Stimulated activated CD4-positive, alpha-beta T cell treated with anti-CD3 and anti-CD28 coated beads, Interleukin-4, amount 100 ng/mL, for 48 hours (primary cell): ENCODE measurements at regions not wholly inside any gene's neighbourhood (a gene's known extent, or its start where the extent isn't known, plus 50 kb on each side); places are given as distances from the start of the nearest gene placed in this dataset.
"Not testable (repeated sequence)": the region's sequence is repeated elsewhere in the genome, so short reads cannot be mapped to it uniquely, and the experiment has no call there.

Experiments
- DNase-seq, 2 donors: peaks; one replicate each; pipeline ENCODE4 v3.0.0-alpha.2; 2020; ENCODE audit warnings: low read depth in 2 of 2

DNA sequence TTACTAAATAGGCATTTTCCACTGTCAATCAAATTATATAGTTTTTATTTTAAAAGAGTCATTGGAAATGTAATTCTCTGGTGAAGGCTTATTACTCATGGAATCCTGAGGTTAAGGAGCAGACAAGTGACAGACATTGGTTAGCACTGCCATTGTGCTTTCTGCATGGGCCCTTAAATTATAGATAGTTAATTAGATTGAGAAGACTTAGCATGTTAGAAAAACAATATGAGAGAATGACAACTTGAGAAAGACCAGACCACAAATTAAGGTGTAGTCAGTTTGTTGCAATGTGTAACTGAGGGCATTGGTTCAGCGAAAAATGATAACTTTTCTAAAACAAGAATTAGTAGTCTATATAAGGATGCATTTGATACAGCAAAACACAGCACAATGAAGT, 195.5 kb downstream of the SLITRK6 start:
- no peak for DNase-seq

DNA sequence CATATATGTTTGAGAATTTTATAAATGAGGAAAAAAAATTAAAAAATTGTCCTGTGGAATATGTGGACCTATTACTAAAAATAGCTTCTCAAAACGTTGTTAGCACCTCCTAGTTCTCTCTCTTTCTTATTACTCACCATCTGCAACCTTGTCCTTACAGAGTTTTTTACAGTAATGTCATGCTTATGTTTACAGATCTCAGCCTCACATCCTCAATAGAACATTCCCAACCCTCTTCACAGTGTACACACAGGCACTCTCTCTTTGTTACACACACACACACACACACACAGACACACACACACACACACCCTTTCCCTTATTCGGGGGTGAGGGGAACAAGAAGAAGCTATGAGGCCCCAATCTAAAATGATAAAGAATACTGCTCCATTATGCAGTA, 197.7 kb downstream of the SLITRK6 start:
- no peak for DNase-seq

DNA sequence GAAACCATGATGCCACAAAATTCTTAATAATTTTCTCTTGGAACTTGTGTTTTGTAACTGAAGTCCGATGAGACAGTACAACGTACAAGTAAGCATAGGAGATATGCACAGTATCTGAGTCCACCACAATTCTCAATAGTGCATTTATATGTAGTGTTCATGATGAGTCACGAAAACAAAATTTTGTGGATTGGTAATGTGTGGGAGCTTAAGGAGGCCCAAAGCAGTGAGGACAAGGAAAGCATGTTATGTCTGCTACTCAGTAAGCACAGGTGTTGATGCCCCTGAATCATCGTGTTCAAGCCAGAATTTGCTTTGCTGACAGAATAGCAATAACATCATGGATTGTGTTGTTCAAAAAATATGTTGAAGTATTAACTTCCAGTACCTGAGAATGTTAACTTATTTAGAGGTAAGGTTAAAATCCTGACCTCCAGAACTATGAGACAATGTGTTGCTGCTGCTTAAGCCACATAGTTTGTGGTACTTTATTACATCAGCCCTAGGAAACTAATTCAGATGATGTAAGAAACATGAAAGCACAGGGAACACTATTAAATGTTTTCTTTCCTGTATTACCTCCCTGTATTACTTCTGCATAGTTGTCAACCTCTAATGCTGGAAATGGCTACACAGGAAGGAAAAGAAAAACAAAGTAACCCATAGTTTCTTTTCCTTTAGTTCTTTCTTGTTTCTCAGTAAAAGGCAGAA, 201.3 kb downstream of the SLITRK6 start:
- DNase-seq = no peak

DNA sequence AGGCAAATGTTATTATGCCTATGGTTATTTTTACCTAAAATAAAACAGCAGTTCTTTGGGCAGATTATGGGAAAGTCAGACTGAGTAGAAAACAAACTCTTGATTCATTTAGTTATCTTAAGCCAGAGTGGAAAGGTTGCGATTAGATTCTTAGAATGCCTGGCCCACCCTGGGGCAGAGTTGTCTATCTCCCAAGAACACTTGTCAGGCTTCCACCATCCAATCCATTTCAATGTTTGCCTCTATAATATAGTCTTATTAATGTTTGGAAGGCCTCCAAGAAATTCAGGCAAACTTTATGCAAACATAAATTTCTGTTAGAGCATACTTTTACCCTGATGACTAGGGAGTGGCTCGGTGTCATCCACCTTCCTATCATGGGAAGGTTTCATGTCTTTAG, 207.0 kb downstream of the SLITRK6 start:
- DNase-seq = no peak

DNA sequence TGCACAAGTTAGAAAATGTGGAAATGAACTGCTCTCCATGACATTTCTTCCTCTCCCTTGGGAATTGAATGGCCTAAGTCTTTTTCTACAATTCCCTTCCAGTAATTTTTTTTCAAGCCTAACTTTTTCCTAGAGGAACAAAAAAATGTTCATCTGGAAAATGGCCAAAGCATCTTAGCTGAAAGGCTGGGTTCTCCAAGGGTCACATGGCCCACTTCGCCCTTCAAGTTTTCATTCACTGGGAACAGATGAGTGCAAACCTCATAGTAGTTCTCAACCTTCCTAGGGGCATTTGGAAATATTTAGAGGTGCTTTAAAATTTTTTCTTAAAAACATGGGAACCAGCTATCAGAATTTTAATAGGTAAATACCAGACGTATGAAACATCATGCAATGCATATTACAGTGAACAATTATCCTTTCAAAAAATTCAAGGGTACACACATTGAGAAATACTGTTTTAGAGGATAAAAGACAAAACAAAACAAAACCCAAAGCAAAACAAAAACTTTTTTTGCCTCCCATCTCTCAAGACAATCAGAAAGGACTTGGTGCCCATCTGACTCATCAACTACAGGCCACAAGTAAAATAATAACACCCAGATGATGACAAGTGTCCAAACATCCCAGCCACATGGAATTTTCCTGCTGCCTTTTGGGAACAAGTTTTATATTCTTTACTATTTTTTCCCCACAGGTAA, 208.8 kb downstream of the SLITRK6 start:
- DNase-seq = no peak

DNA sequence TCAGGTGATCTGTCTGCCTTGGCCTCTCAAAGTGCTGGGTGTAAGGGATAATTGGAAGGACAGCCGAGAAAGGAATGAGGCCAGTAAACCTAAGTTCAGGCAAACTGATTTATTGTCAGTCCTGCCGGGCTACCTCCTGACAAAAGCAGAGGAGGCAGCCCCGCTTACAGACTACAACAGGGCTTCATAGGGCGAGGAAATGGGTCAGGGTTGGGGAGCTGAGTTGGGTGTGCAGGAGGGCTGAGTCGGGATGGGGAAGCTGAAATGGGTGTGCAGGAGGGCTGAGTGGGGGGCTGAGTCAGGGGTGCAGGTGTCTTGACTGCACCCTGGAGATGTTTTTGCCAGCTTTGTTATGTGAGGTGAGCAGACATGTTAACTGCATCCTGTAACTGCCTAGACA, 210.2 kb downstream of the SLITRK6 start:
- no peak for DNase-seq

DNA sequence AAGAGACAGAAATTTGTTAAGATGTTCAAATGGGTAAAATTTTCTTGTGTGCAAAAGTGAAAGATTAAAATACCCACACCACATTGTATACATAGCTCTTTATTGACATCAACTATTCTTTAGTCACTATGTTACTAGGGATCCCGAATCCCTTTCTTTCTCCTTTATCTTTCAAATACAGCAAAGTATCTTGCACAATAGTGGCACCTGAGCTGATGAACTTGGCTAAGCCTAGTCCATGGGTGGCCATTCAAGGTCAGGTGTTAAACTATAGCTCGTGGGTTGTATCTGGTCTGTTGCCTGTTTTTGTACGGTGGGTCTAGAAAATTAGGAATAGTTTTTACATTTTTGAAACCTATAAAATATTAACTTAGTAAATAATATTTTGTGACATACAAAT, 210.9 kb downstream of the SLITRK6 start:
- no peak for DNase-seq

DNA sequence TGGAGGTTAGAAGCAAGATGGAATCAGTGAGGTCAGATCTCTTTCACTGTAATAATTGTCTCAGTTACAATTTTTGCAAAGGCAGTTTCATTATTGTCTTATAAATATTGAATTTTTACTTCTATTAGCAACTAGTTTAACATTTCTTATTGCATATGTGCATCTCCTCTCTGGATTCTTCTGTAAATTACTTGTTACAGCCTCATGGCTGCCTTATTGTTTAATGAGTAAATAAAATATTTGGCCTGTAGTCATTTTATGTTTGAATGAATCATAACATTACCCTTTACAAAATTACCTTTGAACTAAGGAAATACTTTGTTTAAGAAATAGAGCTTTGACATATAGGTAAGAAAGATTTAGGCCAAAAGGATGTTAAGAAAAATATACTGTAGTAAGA, 212.4 kb downstream of the SLITRK6 start:
- DNase-seq = no peak

DNA sequence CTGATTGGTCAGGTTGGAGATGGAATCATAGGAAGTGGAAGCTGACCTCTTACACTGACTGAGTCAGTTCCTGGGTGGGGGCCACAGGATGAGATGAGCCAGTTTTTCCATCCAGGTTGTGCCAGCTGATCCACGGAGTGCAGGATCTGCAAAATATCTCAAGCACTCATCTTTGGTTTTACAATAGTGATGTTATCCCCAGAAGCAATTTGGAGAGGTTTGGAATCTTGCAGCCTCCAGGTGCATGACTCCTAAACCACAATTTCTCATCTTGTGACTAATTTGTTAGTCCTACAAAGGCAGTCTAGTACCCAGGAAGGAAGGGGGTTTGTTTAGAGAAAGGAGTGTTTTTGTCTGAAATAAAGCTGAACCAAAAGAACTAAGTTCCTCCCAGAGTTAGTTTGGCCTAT, 212.8 kb downstream of the SLITRK6 start:
- DNase-seq = no peak

DNA sequence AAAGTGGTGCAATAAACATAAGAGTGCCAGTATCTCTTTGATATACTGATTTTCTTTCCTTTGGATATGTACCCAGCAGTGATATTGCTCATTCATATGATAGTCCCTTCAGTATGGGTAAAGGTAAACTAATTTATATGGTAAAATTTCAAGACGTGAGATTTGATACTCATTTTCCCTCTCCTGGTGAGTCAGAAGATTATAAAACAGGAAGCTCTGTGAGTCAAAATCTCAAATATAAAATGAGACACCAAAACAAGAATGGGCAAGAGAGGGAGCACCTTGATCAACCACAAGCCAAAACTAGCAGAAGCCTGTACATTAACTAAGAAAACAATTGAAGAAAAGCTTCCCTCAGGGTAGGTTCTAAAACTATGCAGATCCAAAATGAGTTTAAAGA, 216.3 kb downstream of the SLITRK6 start:
- DNase-seq = no peak

DNA sequence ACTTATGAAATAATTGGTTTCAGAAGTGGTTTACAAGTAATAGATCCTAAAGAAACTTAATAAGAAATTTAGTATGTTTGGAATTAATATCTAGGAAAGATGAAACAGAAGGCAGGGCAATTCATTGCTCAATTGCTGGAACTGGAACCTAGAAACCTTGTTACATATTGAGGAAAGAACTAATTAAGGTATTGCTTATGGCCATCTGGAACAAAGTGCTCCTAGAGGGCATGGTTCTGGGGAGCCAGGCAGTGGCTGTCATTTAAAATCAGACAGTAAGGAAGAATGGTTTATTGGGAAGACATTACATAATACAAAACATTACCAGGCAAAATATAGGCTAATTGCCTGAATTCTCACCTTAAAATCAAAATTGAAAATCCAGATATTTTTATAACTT, 224.1 kb downstream of the SLITRK6 start:
- no peak for DNase-seq

DNA sequence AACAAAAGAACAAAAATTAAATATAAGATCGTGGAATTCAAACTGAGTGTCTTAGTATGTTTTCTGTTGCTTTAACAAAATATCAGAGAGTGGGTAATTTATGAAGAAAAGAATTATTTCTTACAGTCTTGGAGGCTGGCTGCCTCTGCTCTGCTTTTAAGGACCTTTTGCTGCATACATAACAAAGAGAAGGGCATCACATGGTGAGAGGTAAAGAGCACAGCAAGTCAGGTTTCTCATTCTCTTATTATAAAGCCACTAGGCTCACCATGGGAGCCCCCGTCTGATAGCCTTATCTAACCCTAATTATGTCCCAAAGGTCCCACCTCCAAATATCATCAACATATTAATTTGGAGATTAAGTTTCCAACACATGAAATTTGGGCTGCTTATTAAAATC, 231.3 kb downstream of the SLITRK6 start:
- no peak for DNase-seq

DNA sequence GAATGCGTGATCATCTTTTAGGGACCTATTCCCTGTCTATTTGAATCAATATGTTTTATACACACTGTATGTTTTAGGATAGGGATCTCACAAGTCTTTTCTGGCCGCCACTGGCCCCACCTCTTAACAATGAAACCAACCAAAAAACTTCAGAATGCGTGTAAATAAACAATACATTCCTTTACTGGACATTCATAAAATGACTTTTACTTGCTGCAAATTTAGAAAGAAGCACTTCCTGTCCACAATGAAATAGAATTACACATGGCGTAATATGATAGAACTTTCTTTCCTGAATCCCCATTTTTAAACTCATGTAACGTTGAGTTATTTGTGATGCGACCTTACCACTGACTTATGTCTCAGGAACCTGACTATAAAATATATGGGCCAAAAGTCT, 233.6 kb downstream of the SLITRK6 start:
- DNase-seq = no peak

DNA sequence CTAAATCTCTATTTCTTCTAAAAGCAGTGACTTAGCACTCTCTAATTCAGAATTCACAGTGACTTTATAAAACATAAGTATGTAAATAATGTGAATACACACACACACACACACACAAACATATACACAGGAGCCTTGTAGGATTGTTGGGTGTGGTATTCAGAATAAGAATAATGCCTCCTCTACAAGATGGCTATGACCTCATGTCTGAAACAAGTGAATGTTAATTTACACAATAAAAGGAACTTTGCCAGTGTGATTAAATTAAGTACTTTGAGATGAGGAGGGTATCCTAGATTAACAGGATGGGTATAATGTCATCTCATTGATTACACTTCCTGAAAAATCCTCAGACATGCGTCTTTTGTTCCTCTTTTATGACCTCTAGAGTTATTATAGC, 234.6 kb downstream of the SLITRK6 start:
- no peak for DNase-seq

DNA sequence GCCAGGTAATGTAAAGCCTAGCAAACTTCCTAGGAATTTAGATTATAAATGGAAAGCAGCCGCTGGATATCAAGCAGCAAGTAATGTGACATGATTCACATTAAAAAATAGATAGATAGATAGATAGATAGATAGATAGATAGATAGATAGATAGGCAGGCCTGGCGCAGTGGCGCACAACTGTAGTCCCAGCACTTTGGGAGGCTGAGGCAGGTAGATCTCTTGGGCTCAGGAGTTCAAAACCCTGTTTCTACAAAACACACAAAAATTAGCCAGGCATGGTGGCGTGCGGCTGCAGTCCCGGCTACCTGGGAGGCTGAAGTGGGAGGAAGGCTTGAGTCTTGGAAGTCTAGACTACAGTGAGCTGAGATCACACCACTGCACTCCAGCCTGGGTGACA, 236.9 kb downstream of the SLITRK6 start:
- DNase-seq = no peak

DNA sequence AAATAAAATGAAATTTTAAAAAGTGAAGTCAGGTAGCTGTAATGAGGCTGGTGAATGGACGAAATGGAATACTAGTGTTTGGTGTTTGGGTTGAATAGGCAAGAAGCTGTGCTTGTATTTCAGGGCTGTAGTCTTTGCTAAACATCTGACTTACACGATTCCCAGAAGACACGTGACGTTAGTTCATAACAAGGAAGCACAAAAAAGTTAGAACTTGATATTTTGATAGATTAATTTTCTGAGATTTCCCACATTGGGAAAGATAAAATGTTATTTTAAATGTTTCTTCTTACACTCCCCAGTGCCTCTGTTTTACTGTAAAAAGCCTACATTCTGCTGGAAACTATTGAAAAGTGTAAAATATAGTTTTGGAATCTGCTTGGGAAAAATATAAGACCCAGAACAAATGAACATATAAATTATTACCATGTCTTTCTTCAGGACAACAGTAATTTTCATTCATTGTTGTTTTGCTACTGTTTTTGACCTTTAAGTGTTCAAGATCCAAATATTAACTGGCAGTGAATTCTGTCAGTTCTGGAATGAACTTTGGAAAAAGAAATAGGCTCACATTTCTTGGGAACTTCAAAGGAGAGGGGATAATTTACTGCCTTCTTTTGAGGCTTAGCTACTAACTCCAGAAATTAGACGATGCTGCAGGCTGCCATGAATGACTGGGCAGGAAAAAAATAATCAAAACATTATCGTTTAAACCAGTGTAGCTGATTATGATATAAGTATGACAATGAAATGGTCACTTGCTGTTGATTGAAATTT, 241.3 kb downstream of the SLITRK6 start:
- DNase-seq = no peak

DNA sequence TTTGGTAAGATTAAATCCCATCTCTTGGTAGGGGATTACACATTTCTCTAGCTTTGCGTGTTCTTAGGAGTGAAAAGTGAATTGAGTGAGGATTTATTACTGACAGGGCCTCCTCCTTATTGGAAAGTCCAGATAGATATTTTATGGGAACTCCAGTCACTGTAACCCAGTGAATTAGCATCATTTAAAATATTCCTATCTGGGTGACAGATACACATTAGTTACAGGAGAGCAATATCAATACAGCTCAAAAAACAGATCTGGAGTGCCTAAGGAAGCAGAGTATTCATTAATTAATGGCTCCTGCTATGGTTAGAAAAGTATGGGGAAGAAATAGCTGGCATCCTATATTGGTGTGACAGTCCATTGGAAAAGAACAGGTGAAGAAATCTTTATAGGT, 248.2 kb downstream of the SLITRK6 start:
- no peak for DNase-seq

DNA sequence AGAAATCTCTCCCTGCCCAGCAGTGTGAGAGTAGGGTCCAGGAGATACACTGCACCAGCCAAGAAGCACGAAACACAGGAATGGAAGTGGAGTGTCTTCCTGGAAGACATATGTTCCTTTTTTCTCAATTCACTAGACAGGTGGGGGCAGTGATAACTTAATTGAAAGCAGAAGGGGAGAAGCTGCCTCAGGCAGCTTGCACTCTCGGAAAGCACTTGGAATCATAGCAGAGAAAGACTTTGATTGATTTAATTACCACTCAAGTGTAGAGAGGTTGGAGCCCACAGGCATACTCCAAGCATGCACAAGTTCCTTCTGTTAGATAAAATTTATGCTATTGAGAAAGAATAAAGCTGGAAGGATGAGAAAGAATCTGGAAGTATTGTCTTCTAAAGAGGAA, 249.4 kb downstream of the SLITRK6 start:
- DNase-seq = no peak

DNA sequence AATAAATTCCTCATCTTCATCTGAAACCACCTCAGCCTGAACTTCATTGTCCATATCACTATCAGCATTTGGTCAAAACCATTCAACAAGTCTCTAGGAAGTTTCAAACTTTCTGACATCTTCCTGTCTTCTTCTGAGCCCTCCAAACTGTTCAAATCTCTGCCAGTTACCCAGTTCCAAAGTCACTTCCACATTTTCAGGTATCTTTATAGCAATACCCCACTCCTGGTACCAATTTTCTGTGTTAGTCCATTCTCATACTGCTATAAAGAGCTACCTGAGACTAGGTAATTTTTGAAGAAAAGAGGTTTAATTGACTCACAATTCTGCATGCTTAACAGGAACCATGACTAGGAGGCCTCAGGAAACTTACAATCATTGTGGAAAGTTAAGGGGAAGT, 250.4 kb downstream of the SLITRK6 start:
- DNase-seq = not testable (repeated sequence)

DNA sequence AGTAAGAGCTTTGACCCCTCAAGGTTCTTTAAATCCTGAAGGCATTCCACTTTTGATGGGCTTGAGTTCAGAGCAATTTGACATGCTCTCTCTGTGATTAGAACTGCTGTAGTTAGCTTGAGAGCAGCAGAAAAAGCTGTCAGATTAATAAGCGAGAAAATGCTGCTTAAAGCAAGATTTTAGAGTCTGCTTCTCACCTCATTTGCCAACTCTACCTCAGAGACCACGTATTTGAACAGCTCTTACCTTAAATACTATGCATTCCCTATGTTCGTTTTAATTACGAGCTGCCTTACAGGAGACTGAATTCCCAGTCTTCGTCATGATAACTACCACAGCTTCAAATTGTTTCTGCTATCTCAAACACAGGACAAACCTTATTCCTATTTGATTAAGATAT, 253.4 kb downstream of the SLITRK6 start:
- DNase-seq = no peak

DNA sequence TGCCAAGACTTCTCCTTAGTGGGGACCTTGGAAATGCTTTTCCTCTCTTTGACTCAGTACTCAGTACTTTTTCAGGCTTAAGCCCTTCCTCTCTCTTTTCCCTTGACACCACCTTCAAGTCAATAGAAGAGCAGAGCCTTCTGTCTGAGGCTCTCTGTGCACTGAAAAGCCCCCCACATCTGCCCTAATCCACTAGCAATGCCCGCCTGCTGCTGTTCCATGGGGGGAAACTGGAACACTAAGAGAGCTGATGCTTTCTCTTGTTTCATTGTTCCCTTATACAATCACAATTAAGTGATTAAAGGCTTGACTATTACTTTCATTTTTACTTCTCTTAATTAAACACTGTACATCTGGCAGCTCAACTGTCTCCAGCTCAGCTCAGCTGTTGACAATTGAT, 254.5 kb downstream of the SLITRK6 start:
- no peak for DNase-seq

DNA sequence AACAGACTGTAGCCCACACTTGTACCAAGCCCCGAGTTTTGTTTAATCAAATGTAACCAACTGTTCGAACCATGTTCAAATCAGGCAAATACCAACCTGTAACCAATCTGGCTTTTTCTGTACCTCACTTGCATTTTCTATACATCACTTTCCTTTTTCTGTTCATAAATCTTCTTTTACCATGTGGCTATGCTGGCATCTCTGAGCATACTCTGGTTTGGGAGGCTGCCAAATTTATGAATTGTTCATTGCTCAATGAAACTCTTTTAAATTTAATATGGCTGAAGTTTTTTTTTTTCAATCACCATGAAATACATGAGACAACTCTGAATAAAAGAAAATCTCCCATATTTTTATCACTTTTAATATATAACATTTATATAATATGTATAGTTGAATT, 256.1 kb downstream of the SLITRK6 start:
- no peak for DNase-seq

DNA sequence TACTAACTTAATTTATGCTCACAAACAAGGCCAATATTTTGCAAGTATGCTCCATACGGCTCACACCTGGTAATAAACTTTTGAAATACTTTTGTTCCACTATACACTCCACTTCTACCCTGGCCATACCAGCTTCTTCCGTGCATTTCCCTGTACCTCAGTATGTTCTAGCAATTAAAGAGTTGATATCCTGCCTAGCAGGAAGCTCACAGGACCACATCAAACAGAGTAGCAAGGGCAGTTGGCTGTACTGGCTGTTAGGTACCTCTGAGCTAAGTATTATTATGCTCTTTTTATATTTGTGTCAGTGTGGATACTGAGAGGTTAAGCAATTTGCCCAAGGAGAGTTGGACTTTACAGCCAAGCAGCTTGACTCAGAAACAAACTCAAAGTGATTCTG, 257.7 kb downstream of the SLITRK6 start:
- DNase-seq = no peak
